Cardiac fibroblast (primary cell): ENCODE measurements at regions not wholly inside any gene's neighbourhood (a gene's known extent, or its start where the extent isn't known, plus 50 kb on each side); places are given as distances from the start of the nearest gene placed in this dataset.
"Not testable (repeated sequence)": the region's sequence is repeated elsewhere in the genome, so short reads cannot be mapped to it uniquely, and the experiment has no call there.

Experiments used
- DNase-seq, 2 donors: peaks; one replicate each; pipeline versions ENCODE4 v3.0.0 to v3.0.0-alpha.2; 2010; ENCODE audit warnings: low read depth in 2 of 2
- H3K4me3 ChIP-seq, 2 donors: replicated peaks in 1 of 2; 1 replicate in 1 of 2; 2 replicates in 1 of 2; pipeline ENCODE4 v1.5.1; 2011; ENCODE audit warnings: low read depth in 2 of 2, low read length in 2 of 2, mild to moderate bottlenecking in 2 of 2, moderate library complexity in 1 of 2
- CTCF ChIP-seq: IDR thresholded peaks from one replicate; pipeline ENCODE4 v1.5.1; 2011; ENCODE audit warnings: low read depth, mild to moderate bottlenecking, low read length, inconsistent platforms

- H3K4me3 ChIP-seq = peak overlapping the region in 1 of 2 donors; percentile 15
- TF ChIP-seq CTCF = no peak
- DNase-seq = peak; percentile 82 to 94
Measured at GRCh38 chr7:149690688-149691446, 82.5 kb downstream of the ZNF467 start.

- TF ChIP-seq CTCF = no peak
- DNase-seq = peak in 1 of 2 donors; percentile 53
- no peak overlapping the region for H3K4me3 ChIP-seq
Measured at GRCh38 chr7:149689291-149689721, 84.1 kb downstream of the ZNF467 start.

GRCh38 chr7:149688836-149689235 is 84.6 kb downstream of the ZNF467 start:
- DNase-seq = no peak
- H3K4me3 ChIP-seq = no peak overlapping the region
- no peak for TF ChIP-seq CTCF

GRCh38 chr7:149687820-149688219 is 85.6 kb downstream of the ZNF467 start:
- H3K4me3 ChIP-seq, DNase-seq: not testable (repeated sequence)

- DNase-seq = no peak
- TF ChIP-seq CTCF = no peak
- no peak overlapping the region for H3K4me3 ChIP-seq
Measured at GRCh38 chr7:149686449-149686848, 86.9 kb downstream of the ZNF467 start.

GRCh38 chr7:149686011-149686410 is 87.4 kb downstream of the ZNF467 start:
- H3K4me3 ChIP-seq = no peak overlapping the region
- DNase-seq = peak; percentile 80 to 85
- TF ChIP-seq CTCF = no peak

- H3K4me3 ChIP-seq = no peak overlapping the region
- DNase-seq = peak; percentile 22 to 65
- no peak for TF ChIP-seq CTCF
Measured at GRCh38 chr7:149685455-149685854, 87.9 kb downstream of the ZNF467 start.
